GM12878 (cell line): ENCODE measurements at regions not wholly inside any gene's neighbourhood (a gene's known extent, or its start where the extent isn't known, plus 50 kb on each side); places are given as distances from the start of the nearest gene placed in this dataset.

Source experiments
- ATAC-seq: fragments of 200-7000 bp; cut with Tn5 transposase; 3 replicates; pipeline ENCODE4 v1.9.1; 2020; ENCODE audit warnings: mild to moderate bottlenecking, moderate library complexity
- BruUV-seq: library from RNA; stranded (reverse); fragments of 400-500 nt; replicated peaks from 2 replicates; lab custom pipeline; 2021; lab: Mats Ljungman, UMichigan
- CTCF ChIA-PET: fragments of 300-600 bp; sonication (Branson Sonifier 250); formaldehyde crosslinking; extraction: SDS; loops from one replicate; lab custom pipeline; 2021; ENCODE audit warnings: inconsistent platforms; lab: Yijun Ruan, JAX
- POLR2A ChIA-PET: fragments of 350-600 bp; formaldehyde crosslinking; extraction: SDS; loops from one replicate; lab custom pipeline; 2021; ENCODE audit warnings: inconsistent platforms; lab: Charles Lee
- RAD21 ChIA-PET: fragments of 300-600 bp; sonication (Branson Sonifier 250); formaldehyde crosslinking; loops from one replicate; lab custom pipeline; 2023; ENCODE audit warnings: antibody characterized with exemption; ENCODE audit not compliant: unreplicated experiment; lab: Charles Lee
- SMC1A ChIA-PET: fragments of 300-600 bp; sonication (Branson Sonifier 250); formaldehyde crosslinking; loops from one replicate; lab custom pipeline; 2023; ENCODE audit not compliant: unreplicated experiment, uncharacterized antibody; lab: Charles Lee
- DNase-seq: peaks from one replicate; pipeline ENCODE4 v3.0.0-alpha.2; 2011; ENCODE audit warnings: low read depth, low spot score
- FAIRE-seq: peaks from 3 replicates; lab custom pipeline; 2011; peaks lifted over from hg19 to GRCh38; lab: Jason Lieb, UNC
- H2AFZ ChIP-seq: 2 replicates; pipeline ENCODE4 v1.6.0; 2011; ENCODE audit warnings: low read depth, low read length, control low read depth; ENCODE audit not compliant: control insufficient read depth
- H3K27ac ChIP-seq: 2 replicates; pipeline ENCODE4 v1.5.1; 2011; ENCODE audit warnings: control low read depth; ENCODE audit not compliant: control insufficient read depth, insufficient read depth
- H3K27me3 ChIP-seq, 2 experiments: replicated peaks in 1 of 2; 2 replicates each; pipeline versions ENCODE4 v1.6.0 to v1.6.1; 2011; ENCODE audit warnings: low read length in 1 of 2; ENCODE audit not compliant: control insufficient read depth in 2 of 2, insufficient read depth in 2 of 2
- H3K36me3 ChIP-seq, 2 experiments: 2 replicates each; pipeline ENCODE4 v1.5.1; 2011; ENCODE audit warnings: low read length in 1 of 2; ENCODE audit not compliant: control insufficient read depth in 2 of 2, insufficient read depth in 2 of 2
- H3K4me1 ChIP-seq: 2 replicates; pipeline ENCODE4 v1.6.1; 2011; ENCODE audit warnings: mild to moderate bottlenecking, low read length, moderate library complexity, mixed read lengths; ENCODE audit not compliant: control insufficient read depth, insufficient read depth
- H3K4me2 ChIP-seq: 2 replicates; pipeline ENCODE4 v1.6.0; 2011; ENCODE audit warnings: control low read depth; ENCODE audit not compliant: control insufficient read depth, insufficient read depth
- H3K4me3 ChIP-seq: fragments of 200-600 bp; sonication (generic); 2 replicates; pipeline ENCODE4 v1.5.1; 2016
- H3K79me2 ChIP-seq: 2 replicates; pipeline ENCODE4 v1.6.0; 2011; ENCODE audit warnings: low read length; ENCODE audit not compliant: control insufficient read depth, insufficient read depth
- H3K9ac ChIP-seq: 2 replicates; pipeline ENCODE4 v1.8.0; 2011; ENCODE audit warnings: low read length, control low read depth, mixed read lengths; ENCODE audit not compliant: control insufficient read depth, insufficient read depth
- H3K9me3 ChIP-seq: replicated peaks from 3 replicates; pipeline ENCODE4 v1.5.1; 2011; ENCODE audit warnings: mild to moderate bottlenecking, low read length; ENCODE audit not compliant: control insufficient read depth, insufficient read depth
- H4K20me1 ChIP-seq: 2 replicates; pipeline ENCODE4 v1.6.0; 2011; ENCODE audit not compliant: control insufficient read depth, insufficient read depth
- GABPA ChIP-seq: IDR thresholded peaks from 2 replicates; pipeline ENCODE4 v1.6.1; 2014; ENCODE audit warnings: antibody characterized with exemption, low read depth, mild to moderate bottlenecking, inconsistent platforms
- KAT2A ChIP-seq: conservative IDR thresholded peaks from 2 replicates; pipeline ENCODE4 v1.6.1; 2011; ENCODE audit warnings: low read depth, low read length; ENCODE audit not compliant: control insufficient read depth
- RAD21 ChIP-seq: IDR thresholded peaks from 2 replicates; pipeline ENCODE4 v1.6.1; 2011; ENCODE audit warnings: mild to moderate bottlenecking, low read depth, low read length, moderate library complexity; ENCODE audit not compliant: insufficient read depth
- SMC3 ChIP-seq: IDR thresholded peaks from 2 replicates; pipeline ENCODE4 v1.6.1; 2011; ENCODE audit warnings: low read length, improper control_type of control experiment, borderline replicate concordance
- ZNF217 ChIP-seq: fragments of 450-650 bp; IDR thresholded peaks from 2 replicates; pipeline ENCODE4 v1.6.1; 2017; ENCODE audit warnings: antibody characterized with exemption, mild to moderate bottlenecking
- WGBS: methylation state at CpG from one replicate; pipeline ENCODE4 v1.1.6; 2016; ENCODE audit warnings: low lambda C conversion rate; ENCODE audit not compliant: insufficient replicate concordance, insufficient coverage; ENCODE audit errors: missing lambda C conversion rate; 5-methylcytosine and 5-hydroxymethylcytosine counted together
- in situ Hi-C: fragments of 300-500 bp; cut with MboI; formaldehyde crosslinking; loops from 9 replicates; pipeline ENCODE4 v1.14.3; 2018; ENCODE audit warnings: mixed read lengths
- intact Hi-C: fragments of 100-400 bp; cut with micrococcal nuclease; formaldehyde crosslinking; loops from one replicate; pipeline ENCODE4 v1.14.2; 2022; ENCODE audit not compliant: unreplicated experiment
- TF ChIP-seq, protein P1 (sequence below), 3 experiments: IDR thresholded peaks in 2 of 3; conservative IDR thresholded peaks in 1 of 3; 2 replicates each; pipeline ENCODE4 v1.5.1; 2011; ENCODE audit warnings: low read depth in 3 of 3, low read length in 3 of 3, mild to moderate bottlenecking in 3 of 3, control low read depth in 2 of 3, moderate library complexity in 2 of 3, inconsistent platforms in 1 of 3, mixed read lengths in 1 of 3; ENCODE audit not compliant: control insufficient read depth in 2 of 3, insufficient read depth in 1 of 3; ENCODE audit errors: extremely low read depth in 1 of 3

DNA sequence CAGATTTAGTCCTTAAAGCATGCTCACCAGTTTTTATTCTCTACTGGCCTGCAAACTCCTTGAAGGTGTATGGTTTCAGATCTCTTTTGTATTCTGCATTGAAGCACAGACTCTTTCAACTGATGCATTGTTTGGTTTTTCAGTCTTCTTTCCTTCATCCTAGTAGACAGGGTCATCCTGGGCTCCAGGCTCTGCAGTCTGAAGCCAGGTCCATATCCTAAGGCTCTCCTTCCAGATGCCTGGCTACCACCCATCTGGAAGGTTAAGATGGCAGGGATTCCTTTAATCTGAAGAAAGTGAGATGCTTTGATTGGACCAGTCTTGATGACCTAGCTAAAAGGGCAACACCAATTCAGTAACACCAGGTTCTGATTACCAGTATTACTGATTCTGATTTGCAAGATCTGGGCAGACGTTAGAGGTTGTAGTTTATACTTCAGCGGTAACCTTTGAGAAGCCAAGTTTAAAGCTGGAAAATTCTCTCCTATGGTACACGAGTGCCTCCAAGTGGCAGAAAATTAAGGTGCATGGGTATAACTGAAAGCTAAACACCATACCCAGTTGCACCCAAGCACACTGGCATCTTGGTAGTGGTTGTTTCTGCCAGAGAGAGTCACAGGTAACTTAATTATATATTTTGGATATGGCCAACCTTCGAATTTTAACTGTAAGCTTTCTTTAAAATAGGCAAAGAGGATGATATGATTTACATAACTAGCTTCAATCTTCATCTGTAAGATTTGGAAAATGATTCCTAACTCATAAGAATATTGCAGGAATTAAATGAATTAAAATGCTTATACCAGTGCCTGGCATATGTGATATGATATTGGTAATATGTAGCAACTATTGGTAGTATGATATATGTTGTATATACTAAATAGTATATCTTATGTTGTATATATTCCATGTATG, 1651.9 kb upstream of the MIR17HG start:
- no peak for DNase-seq
- Histone ChIP-seq H3K4me2 (no peak overlapping the region), H3K9me3 (no peaks in the 10 kb centered on the region)

More for the DNA sequence above, 1651.9 kb upstream of the MIR17HG start:
- H2AFZ ChIP-seq: no peak overlapping the region
- RAD21 ChIA-PET: interaction anchor here (1.7 to 3.1 kb wide), 3 partner anchors 9 to 230 kb away, joined by 3 to 7 read pairs (median 4); no protein-coding TSS in a partner anchor
- H3K27me3 ChIP-seq: no peaks in the 10 kb centered on the region
- no peak for TF ChIP-seq ZNF217
- TF ChIP-seq SMC3: peak; percentile 30; the same call in 1 of the 2 replicates
- no peak for TF ChIP-seq KAT2A
- TF ChIP-seq GABPA: no peak
- peak; percentile 59 for TF ChIP-seq RAD21
- TF ChIP-seq, protein P1, sequence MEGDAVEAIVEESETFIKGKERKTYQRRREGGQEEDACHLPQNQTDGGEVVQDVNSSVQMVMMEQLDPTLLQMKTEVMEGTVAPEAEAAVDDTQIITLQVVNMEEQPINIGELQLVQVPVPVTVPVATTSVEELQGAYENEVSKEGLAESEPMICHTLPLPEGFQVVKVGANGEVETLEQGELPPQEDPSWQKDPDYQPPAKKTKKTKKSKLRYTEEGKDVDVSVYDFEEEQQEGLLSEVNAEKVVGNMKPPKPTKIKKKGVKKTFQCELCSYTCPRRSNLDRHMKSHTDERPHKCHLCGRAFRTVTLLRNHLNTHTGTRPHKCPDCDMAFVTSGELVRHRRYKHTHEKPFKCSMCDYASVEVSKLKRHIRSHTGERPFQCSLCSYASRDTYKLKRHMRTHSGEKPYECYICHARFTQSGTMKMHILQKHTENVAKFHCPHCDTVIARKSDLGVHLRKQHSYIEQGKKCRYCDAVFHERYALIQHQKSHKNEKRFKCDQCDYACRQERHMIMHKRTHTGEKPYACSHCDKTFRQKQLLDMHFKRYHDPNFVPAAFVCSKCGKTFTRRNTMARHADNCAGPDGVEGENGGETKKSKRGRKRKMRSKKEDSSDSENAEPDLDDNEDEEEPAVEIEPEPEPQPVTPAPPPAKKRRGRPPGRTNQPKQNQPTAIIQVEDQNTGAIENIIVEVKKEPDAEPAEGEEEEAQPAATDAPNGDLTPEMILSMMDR (IDR thresholded peaks at IDR 0.05 in 2 of 3, conservative IDR thresholded peaks at IDR 0.05 in 1 of 3; ENCODE audit: control insufficient read depth in 2 of 3, extremely low read depth in 1 of 3, insufficient read depth in 1 of 3, low read depth in 3 of 3, low read length in 3 of 3): peak; percentile 36 to 55 (median 54); a peak in 5 of 6 replicates
- TF ChIP-seq, all 136 proteins: peak for 3
- POLR2A ChIA-PET: no interaction called here
- H3K27ac ChIP-seq: no peak overlapping the region
- BruUV-seq: no TSS peak
- ATAC-seq: peak; percentile 79
- no peaks in the 10 kb centered on the region for H4K20me1 ChIP-seq
- no peaks in the 10 kb centered on the region for H3K36me3 ChIP-seq
- SMC1A ChIA-PET: interaction anchor here (0.8 to 1.8 kb wide), 4 partner anchors 12 to 64 kb away, joined by 3 to 10 read pairs (median 4); no protein-coding TSS in a partner anchor
- CTCF ChIA-PET: interaction anchor here (0.6 to 1.4 kb wide), 5 partner anchors 10 to 716 kb away, joined by 3 to 7 read pairs (median 4); no protein-coding TSS in a partner anchor
- H3K4me1 ChIP-seq: no peaks in the 10 kb centered on the region
- intact Hi-C loops: loop anchor here (10.0 kb wide), 1 partner anchor 331 kb away; no protein-coding TSS in a partner anchor
- WGBS: 13% methylated on average over 4 of the region's 4 CpGs
- in situ Hi-C loops: no loop called here
- no peak overlapping the region for H3K9ac ChIP-seq
- no peak for FAIRE-seq
- H3K4me3 ChIP-seq: no peak overlapping the region
- no peaks in the 10 kb centered on the region for H3K79me2 ChIP-seq
